Natural killer cell (primary cell): ENCODE measurements at regions not wholly inside any gene's neighbourhood (a gene's known extent, or its start where the extent isn't known, plus 50 kb on each side); places are given as distances from the start of the nearest gene placed in this dataset.

Experiments used
- ATAC-seq, 3 donors: fragments of 150-1000 bp in 2 of 3; fragments of 200-7000 bp in 1 of 3; cut with Tn5 transposase; 1 replicate in 1 of 3; 2 replicates in 2 of 3; pipeline ENCODE4 v1.10.0; 2021; ENCODE audit warnings: mild to moderate bottlenecking in 2 of 3, moderate library complexity in 2 of 3
- DNase-seq, 2 donors: peaks; one replicate each; pipeline versions ENCODE4 v3.0.0 to v3.0.0-alpha.2; 2013 to 2021; ENCODE audit warnings: mixed read lengths in 1 of 2
- H3K27ac ChIP-seq: one replicate; pipeline ENCODE4 v1.5.1; 2013; ENCODE audit warnings: mild to moderate bottlenecking, low read length
- H3K27me3 ChIP-seq: one replicate; pipeline ENCODE4 v1.6.1; 2013; ENCODE audit warnings: low read length; ENCODE audit not compliant: control insufficient read depth, insufficient read depth
- H3K36me3 ChIP-seq: one replicate; pipeline ENCODE4 v1.6.1; 2013; ENCODE audit warnings: low read length; ENCODE audit not compliant: control insufficient read depth, insufficient read depth
- H3K4me1 ChIP-seq: one replicate; pipeline ENCODE4 v1.6.1; 2013; ENCODE audit warnings: low read length; ENCODE audit not compliant: control insufficient read depth, insufficient read depth
- H3K4me3 ChIP-seq: one replicate; pipeline ENCODE4 v1.5.1; 2013; ENCODE audit warnings: low read length
- H3K9me3 ChIP-seq: one replicate; pipeline ENCODE4 v1.6.1; 2013; ENCODE audit warnings: low read length; ENCODE audit not compliant: control insufficient read depth, insufficient read depth
- H3K27ac Mint-ChIP-seq, 2 donors: one replicate each; pipeline ENCODE4 v1.8.0; 2022; ENCODE audit warnings: mild to moderate bottlenecking in 2 of 2, mixed read lengths in 2 of 2, moderate library complexity in 1 of 2
- H3K27me3 Mint-ChIP-seq, 2 donors: one replicate each; pipeline ENCODE4 v1.8.0; 2022; ENCODE audit warnings: low read depth in 2 of 2, mixed read lengths in 2 of 2
- H3K36me3 Mint-ChIP-seq: one replicate; pipeline ENCODE4 v1.8.0; 2022; ENCODE audit warnings: mixed read lengths
- H3K4me1 Mint-ChIP-seq, 2 donors: one replicate each; pipeline ENCODE4 v1.8.0; 2022; ENCODE audit warnings: mixed read lengths in 2 of 2
- H3K4me3 Mint-ChIP-seq: one replicate; pipeline ENCODE4 v1.8.0; 2022; ENCODE audit warnings: mild to moderate bottlenecking, moderate library complexity, mixed read lengths
- H3K9me3 Mint-ChIP-seq, 2 donors: one replicate each; pipeline ENCODE4 v1.8.0; 2022; ENCODE audit warnings: mixed read lengths in 2 of 2
- CTCF ChIP-seq: fragments of 200-600 bp; IDR thresholded peaks from one replicate; pipeline ENCODE4 v1.8.0; 2022; ENCODE audit warnings: antibody characterized with exemption
- WGBS: methylation state at CpG from one replicate; pipeline ENCODE4 v1.1.7; 2013; ENCODE audit warnings: missing lambda C conversion rate; ENCODE audit not compliant: insufficient coverage; 5-methylcytosine and 5-hydroxymethylcytosine counted together
- intact Hi-C: fragments of 100-400 bp; cut with micrococcal nuclease; formaldehyde crosslinking; loops from one replicate; pipeline ENCODE4 v1.14.2; 2022

- no peak overlapping the region for H3K27ac ChIP-seq
- Mint-ChIP-seq H3K9me3 (no peaks in the 10 kb centered on the region), H3K27me3 (peaks cover 2 to 9% of the 10 kb centered on the region in 2 donors), H3K27ac (peak overlapping the region; percentile 95 to 100), H3K4me1 (peaks cover 32 to 37% of the 10 kb centered on the region in 2 donors), H3K36me3 (peaks cover 6% of the 10 kb centered on the region), H3K4me3 (peak overlapping the region; percentile 99)
- intact Hi-C loops, result loop anchor here (1.0 to 10.0 kb wide), 8 partner anchors 53 to 1219 kb away; partner anchors contain the start of gene HMGN4
- H3K4me1 ChIP-seq, result peaks cover 15% of the 10 kb centered on the region
- no peak for ATAC-seq
- no peaks in the 10 kb centered on the region for H3K27me3 ChIP-seq
- 0% methylated on average over 11 of the region's 12 CpGs for WGBS
- peak overlapping the region; percentile 81 for H3K4me3 ChIP-seq
- TF ChIP-seq CTCF, result no peak
- H3K36me3 ChIP-seq, result no peaks in the 10 kb centered on the region
- peak; percentile 19 to 75 for DNase-seq
- H3K9me3 ChIP-seq, result no peaks in the 10 kb centered on the region
Observed at GRCh38 chr6:27753668-27754407, 158.4 kb downstream of the OR2B2 start.

- 18% methylated on average over 21 of the region's 24 CpGs for WGBS
- Mint-ChIP-seq H3K9me3 (no peaks in the 10 kb centered on the region), H3K27ac (peak overlapping the region; percentile 95 to 100), H3K36me3 (peaks cover 6% of the 10 kb centered on the region), H3K4me1 (peaks cover 26 to 31% of the 10 kb centered on the region in 2 donors), H3K27me3 (peaks cover 9 to 13% of the 10 kb centered on the region in 2 donors), H3K4me3 (peak overlapping the region; percentile 99)
- H3K36me3 ChIP-seq, result no peaks in the 10 kb centered on the region
- H3K9me3 ChIP-seq, result no peaks in the 10 kb centered on the region
- TF ChIP-seq CTCF, result peak; percentile 80
- DNase-seq, result peak; percentile 34 to 88
- H3K27ac ChIP-seq, result peak overlapping the region; percentile 92
- no peaks in the 10 kb centered on the region for H3K27me3 ChIP-seq
- H3K4me1 ChIP-seq, result peaks cover 8% of the 10 kb centered on the region
- H3K4me3 ChIP-seq, result peak overlapping the region; percentile 81
- ATAC-seq, result peak; percentile 58 to 78 (median 60)
- intact Hi-C loops, result loop anchor here (1.0 to 10.0 kb wide), 7 partner anchors 55 to 1217 kb away; partner anchors contain the start of gene HMGN4
Observed at GRCh38 chr6:27752038-27752885, 159.9 kb downstream of the OR2B2 start.

GRCh38 chr6:27748661-27749060 is 163.5 kb downstream of the OR2B2 start:
- H3K4me1 Mint-ChIP-seq, result peaks cover 13% of the 10 kb centered on the region in 2 donors

More at GRCh38 chr6:27748661-27749060, 163.5 kb downstream of the OR2B2 start:
- Histone ChIP-seq H3K4me3 (no peak overlapping the region), H3K36me3 (no peaks in the 10 kb centered on the region), H3K9me3 (no peaks in the 10 kb centered on the region), H3K27ac (no peak overlapping the region), H3K27me3 (peaks cover 10% of the 10 kb centered on the region), H3K4me1 (no peaks in the 10 kb centered on the region)
- H3K4me3 Mint-ChIP-seq, result no peak overlapping the region
- intact Hi-C loops, result no loop called here
- H3K27ac Mint-ChIP-seq, result no peak overlapping the region
- H3K9me3 Mint-ChIP-seq, result no peaks in the 10 kb centered on the region
- 93% methylated on average over 5 of the region's 7 CpGs for WGBS
- H3K36me3 Mint-ChIP-seq, result peaks cover 6% of the 10 kb centered on the region
- DNase-seq (no peak), ATAC-seq (no peak)
- no peak for TF ChIP-seq CTCF
- H3K27me3 Mint-ChIP-seq, result peaks cover 21 to 26% of the 10 kb centered on the region in 2 donors
